Suprapubic skin (tissue), 4 donors: ENCODE measurements at regions not wholly inside any gene's neighbourhood (a gene's known extent, or its start where the extent isn't known, plus 50 kb on each side); places are given as distances from the start of the nearest gene placed in this dataset.

Experiments used
- DNase-seq, 2 donors: peaks; one replicate each; pipeline ENCODE4 v3.0.0-alpha.2; 2019; ENCODE audit warnings: low spot score in 2 of 2
- H3K27ac ChIP-seq: fragments of 200-600 bp; sonication (generic); one replicate; pipeline ENCODE4 v1.5.1; 2019
- H3K27me3 ChIP-seq: fragments of 200-600 bp; sonication (generic); one replicate; pipeline ENCODE4 v1.5.1; 2019
- H3K36me3 ChIP-seq: fragments of 200-600 bp; sonication (generic); one replicate; pipeline ENCODE4 v1.5.1; 2019
- H3K4me1 ChIP-seq: fragments of 200-600 bp; sonication (generic); one replicate; pipeline ENCODE4 v1.5.1; 2019
- H3K4me3 ChIP-seq: fragments of 200-600 bp; sonication (generic); one replicate; pipeline ENCODE4 v1.5.1; 2019; ENCODE audit warnings: mild to moderate bottlenecking
- H3K9me3 ChIP-seq: fragments of 200-600 bp; sonication (generic); one replicate; pipeline ENCODE4 v1.5.1; 2019
- EP300 ChIP-seq: sonication (generic); formaldehyde crosslinking; IDR thresholded peaks from one replicate; pipeline ENCODE4 v1.6.1; 2017; ENCODE audit warnings: antibody characterized with exemption
- POLR2A ChIP-seq, 2 donors: fragments of 450-650 bp; IDR thresholded peaks; one replicate each; pipeline ENCODE4 v1.6.1; 2017; ENCODE audit warnings: antibody characterized with exemption in 2 of 2, mild to moderate bottlenecking in 2 of 2, moderate library complexity in 2 of 2
- POLR2AphosphoS5 ChIP-seq, 3 donors: sonication (generic); formaldehyde crosslinking; IDR thresholded peaks; one replicate each; pipeline ENCODE4 v1.6.1; 2017; ENCODE audit warnings: antibody characterized with exemption in 3 of 3
- WGBS: methylation state at CpG from one replicate; pipeline ENCODE4 v1.1.5; 2018; 5-methylcytosine and 5-hydroxymethylcytosine counted together
- TF ChIP-seq, protein P1 (sequence below), 2 donors: fragments of 200-600 bp in 1 of 2; fragments of 450-650 bp in 1 of 2; sonication (generic) in 1 of 2; IDR thresholded peaks; one replicate each; pipeline ENCODE4 v1.5.1; 2016 to 2019; ENCODE audit warnings: antibody characterized with exemption in 2 of 2, mild to moderate bottlenecking in 1 of 2, moderate library complexity in 1 of 2

DNA sequence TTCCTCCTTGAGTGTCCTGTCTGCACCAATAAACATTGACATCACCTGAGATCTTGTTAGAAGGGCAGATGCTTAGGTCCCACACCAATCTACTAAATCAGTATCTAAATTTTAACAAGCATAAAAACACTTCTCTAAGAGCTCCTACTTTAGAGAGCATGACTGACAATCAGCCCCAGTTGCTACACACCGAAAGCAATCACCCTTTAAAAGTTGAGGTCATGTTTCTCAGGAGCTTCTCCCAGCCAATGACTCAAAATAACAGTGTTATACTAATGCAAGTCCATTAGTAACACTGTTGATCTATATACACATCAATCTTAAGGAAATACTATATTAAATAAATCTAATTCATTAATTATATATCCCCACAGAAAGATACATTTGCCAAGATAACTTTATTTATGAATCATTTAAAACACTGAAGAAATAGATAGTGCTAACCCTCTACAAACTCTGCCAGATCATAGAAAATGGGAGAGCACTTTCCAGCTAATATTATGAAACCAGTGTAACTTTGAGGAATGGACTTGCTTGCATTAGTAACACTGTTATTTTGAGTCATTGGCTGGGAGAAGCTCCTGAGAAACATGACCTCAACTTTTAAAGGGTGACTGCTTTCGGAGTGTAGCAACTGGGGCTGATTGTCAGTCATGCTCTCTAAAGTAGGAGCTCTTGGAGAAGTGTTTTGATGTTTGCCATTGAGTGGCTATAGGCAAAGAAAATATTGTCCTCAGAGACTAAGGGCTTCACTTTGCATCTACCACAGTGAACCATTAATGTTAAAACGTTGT is 109.8 kb upstream of the HDX start:
- TF ChIP-seq POLR2AphosphoS5 (IDR thresholded peaks at IDR 0.05) (no peak), EP300 (no peak), POLR2A (IDR thresholded peaks at IDR 0.05) (no peak)
- TF ChIP-seq, protein P1, sequence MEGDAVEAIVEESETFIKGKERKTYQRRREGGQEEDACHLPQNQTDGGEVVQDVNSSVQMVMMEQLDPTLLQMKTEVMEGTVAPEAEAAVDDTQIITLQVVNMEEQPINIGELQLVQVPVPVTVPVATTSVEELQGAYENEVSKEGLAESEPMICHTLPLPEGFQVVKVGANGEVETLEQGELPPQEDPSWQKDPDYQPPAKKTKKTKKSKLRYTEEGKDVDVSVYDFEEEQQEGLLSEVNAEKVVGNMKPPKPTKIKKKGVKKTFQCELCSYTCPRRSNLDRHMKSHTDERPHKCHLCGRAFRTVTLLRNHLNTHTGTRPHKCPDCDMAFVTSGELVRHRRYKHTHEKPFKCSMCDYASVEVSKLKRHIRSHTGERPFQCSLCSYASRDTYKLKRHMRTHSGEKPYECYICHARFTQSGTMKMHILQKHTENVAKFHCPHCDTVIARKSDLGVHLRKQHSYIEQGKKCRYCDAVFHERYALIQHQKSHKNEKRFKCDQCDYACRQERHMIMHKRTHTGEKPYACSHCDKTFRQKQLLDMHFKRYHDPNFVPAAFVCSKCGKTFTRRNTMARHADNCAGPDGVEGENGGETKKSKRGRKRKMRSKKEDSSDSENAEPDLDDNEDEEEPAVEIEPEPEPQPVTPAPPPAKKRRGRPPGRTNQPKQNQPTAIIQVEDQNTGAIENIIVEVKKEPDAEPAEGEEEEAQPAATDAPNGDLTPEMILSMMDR (IDR thresholded peaks at IDR 0.05), result no peak
- Histone ChIP-seq H3K4me3 (no peak overlapping the region), H3K36me3 (no peaks in the 10 kb centered on the region), H3K9me3 (no peaks in the 10 kb centered on the region), H3K27me3 (no peaks in the 10 kb centered on the region), H3K27ac (no peak overlapping the region), H3K4me1 (no peaks in the 10 kb centered on the region)
- WGBS, result 59% methylated on average over 3 of the region's 3 CpGs
- no peak for DNase-seq

DNA sequence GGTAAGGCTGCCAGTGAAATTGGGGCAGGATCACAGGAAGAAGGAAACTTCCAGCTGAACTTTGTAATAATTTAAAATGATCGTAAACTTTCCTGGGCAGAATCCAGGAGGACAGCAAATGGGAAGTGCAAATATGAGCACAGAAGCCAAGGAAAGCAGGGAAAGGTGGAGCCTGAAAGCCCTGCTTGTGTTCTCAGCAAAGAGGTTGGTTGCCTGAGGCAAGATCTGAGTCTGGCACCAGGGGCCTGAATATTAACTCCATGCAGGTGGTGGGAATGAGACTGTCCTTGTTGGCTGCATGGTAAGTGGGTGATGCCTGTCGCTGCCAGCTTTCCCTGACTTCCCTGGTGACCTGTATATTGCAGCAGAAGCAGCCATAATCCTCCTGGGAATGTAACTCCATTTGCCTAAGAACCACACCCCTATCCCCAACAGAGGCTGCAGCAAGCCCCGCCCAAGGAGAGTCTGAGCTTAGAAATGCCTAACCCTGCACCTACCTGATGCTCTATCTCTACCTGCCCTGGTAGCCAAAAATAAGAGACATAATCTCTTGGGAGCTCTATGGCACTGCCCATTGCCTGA is 132.0 kb upstream of the HDX start:
- Histone ChIP-seq H3K4me3 (no peak overlapping the region), H3K36me3 (no peaks in the 10 kb centered on the region), H3K27ac (no peak overlapping the region), H3K9me3 (no peaks in the 10 kb centered on the region), H3K27me3 (no peaks in the 10 kb centered on the region), H3K4me1 (no peaks in the 10 kb centered on the region)
- TF ChIP-seq, protein P1 (IDR thresholded peaks at IDR 0.05), result no peak
- TF ChIP-seq EP300 (no peak), POLR2A (IDR thresholded peaks at IDR 0.05) (no peak), POLR2AphosphoS5 (IDR thresholded peaks at IDR 0.05) (no peak)
- 42% methylated on average over 3 of the region's 3 CpGs for WGBS
- DNase-seq, result no peak

DNA sequence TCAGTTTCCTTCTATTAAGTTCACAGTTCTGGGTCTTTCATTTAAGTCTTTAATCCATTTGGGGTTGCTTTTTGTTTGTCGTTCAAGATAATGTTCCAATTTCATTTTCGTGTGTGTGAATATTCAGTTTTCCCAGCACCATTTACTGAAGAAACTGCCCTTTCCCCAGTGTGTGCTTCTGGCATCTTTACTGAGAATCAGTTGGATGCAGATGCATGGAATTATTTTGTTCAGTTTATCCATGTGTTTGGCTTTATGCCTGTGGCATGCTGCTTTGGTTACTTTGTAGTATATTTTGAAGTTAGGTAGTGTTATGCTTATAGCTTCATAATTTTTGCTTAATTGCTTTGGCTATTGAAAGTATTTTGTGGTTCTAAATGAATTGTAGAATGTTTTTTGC is 163.8 kb upstream of the HDX start:
- WGBS, result 63% methylated on average over 2 of the region's 2 CpGs
- no peak for DNase-seq

DNA sequence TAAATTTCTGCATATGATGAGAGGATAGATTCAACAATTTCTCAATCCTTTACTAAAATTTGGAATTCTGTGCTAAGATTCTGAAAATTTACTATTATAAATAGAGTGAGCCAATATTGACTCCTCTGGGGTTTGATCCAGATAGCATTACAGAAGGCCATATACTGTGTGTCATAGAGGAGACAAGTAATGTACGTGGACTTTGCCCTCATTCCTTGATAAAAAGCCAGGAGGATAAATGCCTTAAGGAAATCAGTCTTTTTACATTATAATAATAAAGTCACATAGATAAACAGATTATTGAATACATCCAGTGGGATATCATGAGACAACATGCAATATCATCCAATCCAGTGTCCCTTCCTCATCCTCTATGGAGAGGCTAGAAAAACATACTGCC is 188.0 kb upstream of the HDX start:
- Histone ChIP-seq H3K4me3 (no peak overlapping the region), H3K9me3 (no peaks in the 10 kb centered on the region), H3K36me3 (no peaks in the 10 kb centered on the region), H3K4me1 (no peaks in the 10 kb centered on the region), H3K27ac (no peak overlapping the region), H3K27me3 (no peaks in the 10 kb centered on the region)
- WGBS, result 61% methylated on average over 1 of the region's 1 CpG
- TF ChIP-seq, protein P1 (IDR thresholded peaks at IDR 0.05), result no peak
- TF ChIP-seq EP300 (no peak), POLR2A (IDR thresholded peaks at IDR 0.05) (no peak), POLR2AphosphoS5 (IDR thresholded peaks at IDR 0.05) (no peak)
- DNase-seq, result no peak

More for the DNA sequence above, 163.8 kb upstream of the HDX start:
- TF ChIP-seq POLR2AphosphoS5 (IDR thresholded peaks at IDR 0.05) (no peak), EP300 (no peak), POLR2A (IDR thresholded peaks at IDR 0.05) (no peak)
- TF ChIP-seq, protein P1 (IDR thresholded peaks at IDR 0.05), result no peak
- no peak overlapping the region for H3K4me3 ChIP-seq
- no peaks in the 10 kb centered on the region for H3K4me1 ChIP-seq
- no peak overlapping the region for H3K27ac ChIP-seq
- H3K9me3 ChIP-seq, result no peaks in the 10 kb centered on the region
- no peaks in the 10 kb centered on the region for H3K36me3 ChIP-seq
- no peaks in the 10 kb centered on the region for H3K27me3 ChIP-seq

DNA sequence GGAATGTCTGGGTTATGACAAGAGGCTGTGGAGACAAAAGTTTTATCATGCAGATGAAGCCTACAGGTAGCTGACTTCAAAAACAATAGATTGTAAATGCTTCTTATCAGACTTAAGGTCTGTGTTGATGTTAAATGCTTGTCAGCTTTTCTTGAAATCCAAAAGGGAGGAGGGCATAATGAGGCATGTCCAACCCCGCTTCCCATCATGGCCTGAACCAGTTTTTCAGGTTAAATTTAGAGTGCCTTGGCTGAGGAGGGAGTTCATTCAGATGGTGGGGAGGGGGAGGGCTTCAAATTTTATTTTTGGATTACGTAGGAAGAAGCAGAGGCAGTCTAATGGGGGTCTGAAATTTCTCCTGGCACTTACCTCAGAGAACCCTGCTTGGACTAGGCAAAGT is 207.7 kb upstream of the HDX start:
- no peak overlapping the region for H3K27ac ChIP-seq
- H3K4me3 ChIP-seq, result no peak overlapping the region
- 29% methylated on average over 2 of the region's 2 CpGs for WGBS
- H3K36me3 ChIP-seq, result no peaks in the 10 kb centered on the region
- H3K4me1 ChIP-seq, result no peaks in the 10 kb centered on the region
- DNase-seq, result no peak
- no peaks in the 10 kb centered on the region for H3K9me3 ChIP-seq
- TF ChIP-seq EP300, result no peak
- no peak for TF ChIP-seq POLR2A (IDR thresholded peaks at IDR 0.05)
- TF ChIP-seq, protein P1 (IDR thresholded peaks at IDR 0.05), result no peak
- TF ChIP-seq POLR2AphosphoS5 (IDR thresholded peaks at IDR 0.05), result no peak
- H3K27me3 ChIP-seq, result no peaks in the 10 kb centered on the region
